Esophagus squamous epithelium (tissue), 5 donors: ENCODE measurements at regions not wholly inside any gene's neighbourhood (a gene's known extent, or its start where the extent isn't known, plus 50 kb on each side); places are given as distances from the start of the nearest gene placed in this dataset.

ENCODE experiments used
- DNase-seq: peaks from one replicate; lab custom pipeline; 2025; lab: John Stamatoyannopoulos, UW
- H3K27ac ChIP-seq, 4 donors: fragments of 200-600 bp; sonication (generic); one replicate each; pipeline ENCODE4 v1.5.1; 2016 to 2019; ENCODE audit warnings: mild to moderate bottlenecking in 1 of 4
- H3K27me3 ChIP-seq, 4 donors: fragments of 200-600 bp; sonication (generic); 1 replicate in 3 of 4; 2 replicates in 1 of 4; pipeline versions ENCODE4 v1.5.1 to v1.6.0; 2017 to 2021; ENCODE audit warnings: antibody characterized with exemption in 1 of 4
- H3K36me3 ChIP-seq, 3 donors: fragments of 200-600 bp; sonication (generic); one replicate each; pipeline ENCODE4 v1.5.1; 2016 to 2019
- H3K4me1 ChIP-seq, 3 donors: fragments of 200-600 bp; sonication (generic); one replicate each; pipeline ENCODE4 v1.5.1; 2017 to 2019
- H3K4me3 ChIP-seq, 4 donors: fragments of 200-600 bp; sonication (generic); 1 replicate in 3 of 4; 2 replicates in 1 of 4; pipeline ENCODE4 v1.5.1; 2016 to 2019; ENCODE audit warnings: mild to moderate bottlenecking in 2 of 4, moderate library complexity in 1 of 4
- H3K9me3 ChIP-seq, 3 donors: fragments of 200-600 bp; sonication (generic); one replicate each; pipeline ENCODE4 v1.5.1; 2016 to 2019
- CTCF ChIP-seq, 6 experiments: fragments of 450-650 bp in 4 of 6; fragments of 200-600 bp in 2 of 6; sonication (generic) in 2 of 6; IDR thresholded peaks; one replicate each; pipeline ENCODE4 v1.5.1; 2016 to 2019; ENCODE audit warnings: antibody characterized with exemption in 6 of 6, mild to moderate bottlenecking in 4 of 6, moderate library complexity in 4 of 6
- POLR2A ChIP-seq, 4 donors: fragments of 450-650 bp; IDR thresholded peaks; one replicate each; pipeline ENCODE4 v1.6.1; 2017; ENCODE audit warnings: antibody characterized with exemption in 4 of 4, mild to moderate bottlenecking in 4 of 4, moderate library complexity in 3 of 4
- WGBS, 2 donors: methylation state at CpG; one replicate each; pipeline ENCODE4 v1.1.5; 2018; 5-methylcytosine and 5-hydroxymethylcytosine counted together
- intact Hi-C: fragments of 100-400 bp; cut with DNase I; formaldehyde crosslinking; loops from one replicate; pipeline ENCODE4 v1.15.0; 2022
- donor health status: DM: yes; HTN: yes; CAD: no.

GRCh38 chr7:32293833-32294232 lies 196.3 kb downstream of the LSM5 start:
- TF ChIP-seq CTCF (IDR thresholded peaks at IDR 0.05) (no peak), POLR2A (IDR thresholded peaks at IDR 0.05) (no peak)
- no peak for DNase-seq
- intact Hi-C loops, result no loop called here
- Histone ChIP-seq H3K4me1 (peaks cover 0 to 9% (median 4%) of the 10 kb centered on the region in 3 donors), H3K27me3 (peaks cover 0 to 25% (median 0%) of the 10 kb centered on the region in 4 donors), H3K36me3 (no peaks in the 10 kb centered on the region), H3K4me3 (no peak overlapping the region), H3K9me3 (no peaks in the 10 kb centered on the region), H3K27ac (no peak overlapping the region)
- 56 to 93% methylated on average over 2 to 3 of the region's 5 CpGs for WGBS, 2 donors

- WGBS, 2 donors, result 60 to 69% methylated on average over 2 to 4 of the region's 5 CpGs
- Histone ChIP-seq H3K9me3 (no peaks in the 10 kb centered on the region), H3K36me3 (no peaks in the 10 kb centered on the region), H3K27ac (no peak overlapping the region), H3K4me3 (no peak overlapping the region), H3K27me3 (no peaks in the 10 kb centered on the region), H3K4me1 (no peaks in the 10 kb centered on the region)
- no peak for TF ChIP-seq CTCF (IDR thresholded peaks at IDR 0.05)
- TF ChIP-seq POLR2A (IDR thresholded peaks at IDR 0.05), result no peak
- intact Hi-C loops, result no loop called here
- no peak for DNase-seq
Observed at GRCh38 chr7:32289651-32290414, 200.3 kb downstream of the LSM5 start.

- no peaks in the 10 kb centered on the region for H3K27me3 ChIP-seq
- no peak for DNase-seq
- no peaks in the 10 kb centered on the region for H3K9me3 ChIP-seq
- no peak overlapping the region for H3K27ac ChIP-seq
- H3K4me3 ChIP-seq, result no peak overlapping the region
- TF ChIP-seq CTCF (IDR thresholded peaks at IDR 0.05) (no peak), POLR2A (IDR thresholded peaks at IDR 0.05) (no peak)
- 53 to 54% methylated on average over 2 of the region's 2 CpGs for WGBS, 2 donors
- intact Hi-C loops, result no loop called here
- no peaks in the 10 kb centered on the region for H3K4me1 ChIP-seq
- no peaks in the 10 kb centered on the region for H3K36me3 ChIP-seq
Observed at GRCh38 chr7:32285698-32286097, 204.5 kb downstream of the LSM5 start.

- DNase-seq, result no peak
- WGBS, 2 donors, result 75 to 95% methylated on average over 4 to 6 of the region's 6 CpGs
- Histone ChIP-seq H3K4me1 (no peaks in the 10 kb centered on the region), H3K4me3 (no peak overlapping the region), H3K36me3 (no peaks in the 10 kb centered on the region), H3K9me3 (no peaks in the 10 kb centered on the region), H3K27me3 (no peaks in the 10 kb centered on the region), H3K27ac (no peak overlapping the region)
- no peak for TF ChIP-seq CTCF (IDR thresholded peaks at IDR 0.05)
- TF ChIP-seq POLR2A (IDR thresholded peaks at IDR 0.05), result no peak
- intact Hi-C loops, result no loop called here
Observed at GRCh38 chr7:32283546-32283945, 206.6 kb downstream of the LSM5 start.

- intact Hi-C loops, result no loop called here
- no peaks in the 10 kb centered on the region for H3K4me1 ChIP-seq
- no peak for TF ChIP-seq POLR2A (IDR thresholded peaks at IDR 0.05)
- no peak for TF ChIP-seq CTCF (IDR thresholded peaks at IDR 0.05)
- no peaks in the 10 kb centered on the region for H3K36me3 ChIP-seq
- H3K27ac ChIP-seq, result no peak overlapping the region
- no peak overlapping the region for H3K4me3 ChIP-seq
- H3K27me3 ChIP-seq, result peaks cover 0 to 3% (median 0%) of the 10 kb centered on the region in 4 donors
- DNase-seq, result no peak
- 36 to 55% methylated on average over 1 of the region's 1 CpG for WGBS, 2 donors
- H3K9me3 ChIP-seq, result no peaks in the 10 kb centered on the region
Observed at GRCh38 chr7:32279500-32279899, 209.3 kb upstream of the PDE1C start.
